ENCODE measurements at regions not wholly inside any gene's neighbourhood (a gene's known extent, or its start where the extent isn't known, plus 50 kb on each side); places are given as distances from the start of the nearest gene placed in this dataset.

DNA sequence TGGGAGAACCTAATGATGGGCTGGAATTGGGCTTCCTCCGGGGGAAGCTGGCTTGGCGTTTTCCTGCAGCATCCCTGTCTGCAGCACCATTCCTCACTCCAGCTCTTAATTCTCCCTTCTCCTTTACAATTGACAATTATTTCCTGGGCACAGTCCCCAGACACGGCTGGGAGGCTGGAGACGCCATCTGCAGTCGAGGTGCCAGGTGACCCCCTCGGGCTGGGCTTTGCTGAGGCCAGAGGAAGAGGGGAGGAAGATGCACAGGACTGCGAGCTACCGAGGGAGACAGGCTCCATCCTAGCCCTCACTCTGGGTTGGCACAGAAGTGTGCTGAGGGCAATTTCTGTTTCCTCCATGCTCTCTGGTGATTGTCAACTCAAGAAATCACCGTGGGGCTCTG, 453.8 kb downstream of the PTPRU start:
- no peak for DNase-seq (ENCODE audit: insufficient read length, low spot score)
- TF ChIP-seq PAX5 (IDR thresholded peaks at IDR 0.05; ENCODE audit: insufficient read depth, low read length, severe bottlenecking) (no peak), POU2F2 (IDR thresholded peaks at IDR 0.05; ENCODE audit: low read depth, low read length) (no peak), POLR2A (IDR thresholded peaks at IDR 0.05; ENCODE audit: low read depth, low read length) (no peak), SPI1 (IDR thresholded peaks at IDR 0.05; ENCODE audit: low read depth, low read length) (no peak), POLR2AphosphoS5 (IDR thresholded peaks at IDR 0.05; ENCODE audit: low read depth, low read length) (no peak), TAF1 (IDR thresholded peaks at IDR 0.05; ENCODE audit: low read depth, low read length) (no peak)
- FAIRE-seq: no peak

DNA sequence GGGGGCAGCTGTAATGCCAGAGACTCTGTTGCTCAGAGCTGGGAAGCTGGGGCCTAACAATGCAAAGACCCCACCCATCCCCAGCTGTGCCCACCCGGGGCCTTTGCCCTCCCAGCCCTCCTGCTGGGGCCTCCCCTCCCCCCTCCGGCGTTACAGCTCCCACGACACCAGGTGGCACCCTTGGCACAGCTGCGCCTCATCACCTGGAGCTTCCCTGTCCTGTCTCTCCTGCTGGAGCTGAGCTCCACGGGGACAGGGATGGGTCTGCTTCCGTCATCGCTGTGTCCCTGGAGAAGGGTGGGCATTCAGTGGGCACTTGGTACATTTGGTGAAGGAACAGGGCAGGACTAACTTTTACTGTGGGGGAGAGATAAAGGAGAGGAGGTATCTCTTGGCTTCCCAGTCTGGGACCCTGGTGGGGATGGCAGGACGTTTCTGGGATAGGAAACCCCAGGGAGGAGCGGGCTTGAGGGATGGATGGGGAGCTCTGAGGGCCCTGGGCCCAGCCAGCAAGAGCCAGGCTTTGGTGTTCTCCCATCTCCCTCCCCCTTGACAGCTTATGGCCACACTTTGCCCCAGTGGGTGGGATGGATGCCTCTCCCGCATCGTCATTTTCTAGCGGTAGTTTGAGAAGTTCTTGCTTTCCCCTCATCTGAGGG, 453.2 kb downstream of the PTPRU start:
- no peak for FAIRE-seq
- TF ChIP-seq POU2F2 (IDR thresholded peaks at IDR 0.05; ENCODE audit: low read depth, low read length) (no peak), POLR2AphosphoS5 (IDR thresholded peaks at IDR 0.05; ENCODE audit: low read depth, low read length) (no peak), PAX5 (IDR thresholded peaks at IDR 0.05; ENCODE audit: insufficient read depth, low read length, severe bottlenecking) (no peak), SPI1 (IDR thresholded peaks at IDR 0.05; ENCODE audit: low read depth, low read length) (no peak), TAF1 (IDR thresholded peaks at IDR 0.05; ENCODE audit: low read depth, low read length) (no peak), POLR2A (IDR thresholded peaks at IDR 0.05; ENCODE audit: low read depth, low read length) (no peak)
- DNase-seq (ENCODE audit: insufficient read length, low spot score): no peak

DNA sequence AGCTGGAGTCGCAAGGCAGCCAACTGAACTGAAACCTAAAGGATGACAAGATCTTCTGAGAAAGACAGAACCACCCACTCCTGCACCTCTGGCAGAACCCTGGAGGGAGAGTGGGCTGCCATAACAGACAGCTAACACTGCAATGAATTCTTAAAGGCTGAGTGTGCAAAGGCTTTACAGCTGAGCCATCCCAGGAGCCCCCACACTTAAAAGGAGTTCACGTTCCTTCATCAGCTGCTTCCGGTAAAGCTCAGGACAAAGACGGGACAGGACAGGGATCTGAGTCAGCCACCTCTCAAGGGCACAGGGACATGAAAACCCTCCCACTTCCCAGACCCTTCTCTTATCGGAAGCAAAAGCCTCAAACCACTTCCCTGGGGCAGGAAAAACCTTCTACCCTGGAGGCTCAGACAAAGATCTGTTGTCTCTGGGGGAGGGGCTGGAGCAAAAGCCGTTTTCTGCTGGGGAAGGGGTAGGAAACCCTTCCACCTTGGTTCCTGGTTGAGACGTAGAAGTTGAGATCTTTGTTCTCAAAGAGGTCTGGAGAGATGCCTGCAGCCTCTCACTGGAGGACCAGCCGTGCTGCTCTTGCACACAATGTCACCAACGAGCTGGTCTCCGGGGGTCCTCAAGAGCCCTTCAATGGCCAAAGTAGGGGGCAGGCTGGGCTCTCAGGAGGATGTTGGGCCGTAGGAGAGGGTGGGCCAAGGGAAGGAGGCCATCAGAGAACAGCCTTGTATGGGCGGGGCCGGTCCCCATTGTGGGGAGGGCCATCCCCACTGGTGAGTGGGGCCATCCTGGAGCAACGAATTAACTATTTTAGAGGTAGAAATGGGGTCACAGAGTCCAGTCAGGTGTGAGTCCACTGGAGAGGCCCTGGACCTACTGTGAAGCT, 452.4 kb downstream of the PTPRU start:
- DNase-seq (ENCODE audit: insufficient read length, low spot score) (peak; percentile 51), FAIRE-seq (no peak)
- TF ChIP-seq POLR2AphosphoS5 (IDR thresholded peaks at IDR 0.05; ENCODE audit: low read depth, low read length): no peak
- no peak for TF ChIP-seq TAF1 (IDR thresholded peaks at IDR 0.05; ENCODE audit: low read depth, low read length)
- no peak for TF ChIP-seq PAX5 (IDR thresholded peaks at IDR 0.05; ENCODE audit: insufficient read depth, low read length, severe bottlenecking)
- TF ChIP-seq SPI1 (IDR thresholded peaks at IDR 0.05; ENCODE audit: low read depth, low read length): no peak
- TF ChIP-seq POU2F2 (IDR thresholded peaks at IDR 0.05; ENCODE audit: low read depth, low read length): no peak
- TF ChIP-seq POLR2A (IDR thresholded peaks at IDR 0.05; ENCODE audit: low read depth, low read length): no peak

DNA sequence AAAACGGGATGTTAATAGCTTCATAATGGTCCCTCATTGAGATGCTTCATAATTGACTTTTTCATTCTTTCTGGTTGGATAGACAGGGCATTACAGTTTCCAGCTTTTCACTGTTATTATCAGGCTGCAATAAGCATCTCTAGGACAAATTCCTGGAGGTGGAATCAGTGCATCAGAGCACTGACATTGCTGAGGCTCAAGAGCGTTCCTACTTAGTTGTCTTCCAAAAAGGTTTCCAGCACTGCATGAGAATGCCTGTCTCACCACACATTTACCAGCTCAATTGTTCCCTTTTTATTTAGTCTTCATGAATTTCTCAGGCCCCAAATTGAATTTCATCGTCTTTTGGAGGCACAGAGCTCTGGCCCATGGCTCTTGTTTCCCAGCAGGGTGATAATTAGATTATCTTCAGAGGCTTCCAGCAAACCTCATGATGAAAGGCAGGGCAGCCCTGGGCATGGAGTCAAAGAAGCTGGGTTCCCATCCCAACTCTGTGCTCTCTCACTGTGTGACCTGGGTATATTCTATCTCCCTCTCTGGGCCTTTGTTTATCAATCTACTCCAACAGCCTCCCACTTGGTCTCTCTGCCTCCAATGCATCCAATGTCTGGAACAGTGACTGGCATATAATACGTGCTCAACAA, 451.4 kb downstream of the PTPRU start:
- TF ChIP-seq TAF1 (IDR thresholded peaks at IDR 0.05; ENCODE audit: low read depth, low read length) (no peak), POU2F2 (IDR thresholded peaks at IDR 0.05; ENCODE audit: low read depth, low read length) (no peak)
- FAIRE-seq: no peak

DNA sequence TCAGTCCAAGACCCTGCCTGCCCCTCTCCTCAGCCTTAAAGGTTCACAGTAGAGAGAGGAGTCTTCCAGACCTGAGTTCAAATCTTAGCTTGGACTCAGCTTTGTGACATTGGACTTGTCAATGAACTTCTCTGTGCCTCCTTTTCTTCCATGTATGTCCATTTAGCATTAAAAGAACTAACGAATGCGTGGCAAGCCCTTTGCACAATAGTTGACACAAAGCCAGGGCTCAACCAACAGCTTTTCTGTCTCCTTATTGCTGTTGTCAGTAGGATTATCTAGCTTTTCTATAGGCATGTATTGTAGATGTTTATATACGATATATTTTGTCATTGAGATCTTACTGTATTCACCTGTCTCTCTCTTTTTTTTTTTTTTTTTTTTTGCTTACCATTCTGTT, 450.8 kb downstream of the PTPRU start:
- TF ChIP-seq POLR2A (IDR thresholded peaks at IDR 0.05; ENCODE audit: low read depth, low read length) (no peak), TAF1 (IDR thresholded peaks at IDR 0.05; ENCODE audit: low read depth, low read length) (no peak), SPI1 (IDR thresholded peaks at IDR 0.05; ENCODE audit: low read depth, low read length) (no peak), PAX5 (IDR thresholded peaks at IDR 0.05; ENCODE audit: insufficient read depth, low read length, severe bottlenecking) (no peak), POLR2AphosphoS5 (IDR thresholded peaks at IDR 0.05; ENCODE audit: low read depth, low read length) (no peak), POU2F2 (IDR thresholded peaks at IDR 0.05; ENCODE audit: low read depth, low read length) (no peak)
- DNase-seq (ENCODE audit: insufficient read length, low spot score): no peak
- no peak for FAIRE-seq

More for the DNA sequence above, 451.4 kb downstream of the PTPRU start:
- no peak for DNase-seq (ENCODE audit: insufficient read length, low spot score)

DNA sequence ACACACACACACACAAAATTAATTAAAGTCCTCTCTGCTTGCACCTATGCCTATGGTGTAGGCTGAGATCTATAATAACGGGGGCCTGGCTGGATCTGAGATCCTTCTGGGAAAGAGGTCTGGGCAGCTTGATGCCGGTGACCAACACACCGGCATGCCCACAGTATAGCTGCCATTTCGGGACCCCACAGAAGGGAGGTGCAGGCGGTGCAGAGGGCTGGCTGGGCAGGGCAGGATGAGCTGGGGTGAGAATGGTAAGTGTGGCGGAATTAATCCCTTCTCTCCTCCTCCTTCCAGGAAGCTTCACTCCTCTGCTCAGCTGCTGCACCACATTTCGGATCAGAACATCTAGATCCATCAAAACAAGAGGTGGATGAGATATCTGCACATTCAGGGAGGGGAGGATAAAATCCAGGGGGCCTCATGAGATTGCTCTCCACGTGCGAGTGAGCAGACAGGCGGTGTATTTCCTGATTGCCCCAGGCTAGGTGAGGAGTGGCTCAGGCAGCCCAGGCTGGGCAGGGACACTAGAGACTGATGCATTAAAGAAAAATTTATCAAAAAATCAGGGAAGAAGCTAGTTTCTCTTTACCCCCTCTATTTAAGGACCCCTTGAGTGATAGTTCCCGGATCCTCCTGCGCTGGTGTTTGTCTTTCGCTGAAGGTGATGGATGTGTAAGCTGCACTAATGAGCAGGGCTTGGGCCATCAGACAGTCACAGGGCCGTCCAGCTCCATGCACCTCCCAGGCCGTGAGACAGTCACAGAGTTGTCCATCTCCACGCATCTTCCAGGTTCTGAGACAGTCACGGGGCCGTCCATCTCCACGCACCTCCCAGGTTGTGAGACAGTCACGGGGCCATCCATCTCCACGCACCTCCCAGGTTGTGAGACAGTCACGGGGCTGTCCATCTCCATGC, 449.9 kb downstream of the PTPRU start:
- TF ChIP-seq SPI1 (IDR thresholded peaks at IDR 0.05; ENCODE audit: low read depth, low read length) (no peak), POU2F2 (IDR thresholded peaks at IDR 0.05; ENCODE audit: low read depth, low read length) (no peak), TAF1 (IDR thresholded peaks at IDR 0.05; ENCODE audit: low read depth, low read length) (no peak), POLR2AphosphoS5 (IDR thresholded peaks at IDR 0.05; ENCODE audit: low read depth, low read length) (no peak), PAX5 (IDR thresholded peaks at IDR 0.05; ENCODE audit: insufficient read depth, low read length, severe bottlenecking) (no peak), POLR2A (IDR thresholded peaks at IDR 0.05; ENCODE audit: low read depth, low read length) (no peak)
- DNase-seq (ENCODE audit: insufficient read length, low spot score) (no peak), FAIRE-seq (no peak)

DNA sequence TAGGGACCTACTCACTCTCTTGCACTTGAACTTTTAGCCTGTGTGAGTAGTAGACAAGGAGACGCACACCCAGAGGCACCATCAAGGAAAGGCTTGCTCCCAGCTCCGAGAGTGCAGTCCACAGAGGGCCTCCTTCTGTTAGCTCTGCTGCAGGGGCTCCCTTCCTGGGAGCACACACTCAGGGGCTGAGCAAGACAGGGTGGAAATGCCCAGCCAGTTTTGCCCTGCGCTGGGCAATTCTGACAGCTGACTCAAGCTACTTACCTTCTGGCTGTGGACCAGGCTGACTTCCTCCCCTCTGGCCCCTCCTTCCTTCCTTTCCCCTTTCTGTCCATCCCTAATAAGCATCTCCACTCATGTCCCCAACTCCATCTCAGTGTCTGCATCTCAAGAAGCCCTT, 449.1 kb downstream of the PTPRU start:
- TF ChIP-seq PAX5 (IDR thresholded peaks at IDR 0.05; ENCODE audit: insufficient read depth, low read length, severe bottlenecking): no peak
- no peak for TF ChIP-seq POLR2AphosphoS5 (IDR thresholded peaks at IDR 0.05; ENCODE audit: low read depth, low read length)
- no peak for TF ChIP-seq POLR2A (IDR thresholded peaks at IDR 0.05; ENCODE audit: low read depth, low read length)
- no peak for TF ChIP-seq SPI1 (IDR thresholded peaks at IDR 0.05; ENCODE audit: low read depth, low read length)
- no peak for TF ChIP-seq POU2F2 (IDR thresholded peaks at IDR 0.05; ENCODE audit: low read depth, low read length)
- no peak for TF ChIP-seq TAF1 (IDR thresholded peaks at IDR 0.05; ENCODE audit: low read depth, low read length)
- DNase-seq (ENCODE audit: insufficient read length, low spot score) (no peak), FAIRE-seq (no peak)

DNA sequence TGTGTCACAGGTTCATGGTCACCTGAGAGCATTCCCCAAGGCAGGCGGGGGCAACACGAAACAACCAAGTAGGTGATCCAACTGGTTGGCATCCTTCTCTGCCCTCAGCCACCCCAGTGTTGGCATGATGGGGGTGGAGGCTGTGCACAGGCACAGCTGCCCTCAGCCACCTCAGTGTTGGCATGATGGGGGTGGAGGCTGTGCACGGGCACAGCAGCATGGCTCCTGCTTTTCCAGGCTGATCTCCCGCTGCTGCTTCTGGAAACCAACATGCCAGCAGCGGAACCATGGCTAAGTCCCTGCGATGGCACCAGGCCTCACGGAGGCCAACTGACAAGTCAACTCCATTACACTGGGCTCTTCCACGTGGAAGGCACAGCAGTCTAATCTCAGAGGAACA, 447.8 kb downstream of the PTPRU start:
- no peak for TF ChIP-seq POLR2A (IDR thresholded peaks at IDR 0.05; ENCODE audit: low read depth, low read length)
- FAIRE-seq (no peak), DNase-seq (ENCODE audit: insufficient read length, low spot score) (no peak)

DNA sequence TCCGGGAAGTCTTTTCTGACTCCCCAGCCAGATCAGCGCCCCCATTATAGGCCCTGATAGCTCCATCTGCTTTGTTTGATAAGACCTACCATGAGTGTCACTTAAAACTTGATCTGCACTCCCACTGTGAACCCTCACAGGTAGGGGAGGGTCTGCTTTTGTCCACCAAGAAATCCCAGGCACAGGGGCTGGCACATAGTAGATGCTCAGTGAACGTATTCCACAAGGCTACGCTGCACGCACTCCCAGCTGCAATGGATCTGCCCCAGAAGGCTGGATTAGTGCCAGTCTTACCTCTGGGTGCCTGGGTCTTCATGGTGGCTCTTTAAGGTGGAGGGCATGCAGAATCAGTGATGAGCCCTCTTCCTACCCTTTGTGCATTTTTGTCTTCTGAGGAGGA, 447.1 kb downstream of the PTPRU start:
- no peak for TF ChIP-seq POU2F2 (IDR thresholded peaks at IDR 0.05; ENCODE audit: low read depth, low read length)
- no peak for TF ChIP-seq POLR2A (IDR thresholded peaks at IDR 0.05; ENCODE audit: low read depth, low read length)
- DNase-seq (ENCODE audit: insufficient read length, low spot score): no peak
- no peak for FAIRE-seq
